ENCODE measurements at regions not wholly inside any gene's neighbourhood (a gene's known extent, or its start where the extent isn't known, plus 50 kb on each side); places are given as distances from the start of the nearest gene placed in this dataset.

DNA sequence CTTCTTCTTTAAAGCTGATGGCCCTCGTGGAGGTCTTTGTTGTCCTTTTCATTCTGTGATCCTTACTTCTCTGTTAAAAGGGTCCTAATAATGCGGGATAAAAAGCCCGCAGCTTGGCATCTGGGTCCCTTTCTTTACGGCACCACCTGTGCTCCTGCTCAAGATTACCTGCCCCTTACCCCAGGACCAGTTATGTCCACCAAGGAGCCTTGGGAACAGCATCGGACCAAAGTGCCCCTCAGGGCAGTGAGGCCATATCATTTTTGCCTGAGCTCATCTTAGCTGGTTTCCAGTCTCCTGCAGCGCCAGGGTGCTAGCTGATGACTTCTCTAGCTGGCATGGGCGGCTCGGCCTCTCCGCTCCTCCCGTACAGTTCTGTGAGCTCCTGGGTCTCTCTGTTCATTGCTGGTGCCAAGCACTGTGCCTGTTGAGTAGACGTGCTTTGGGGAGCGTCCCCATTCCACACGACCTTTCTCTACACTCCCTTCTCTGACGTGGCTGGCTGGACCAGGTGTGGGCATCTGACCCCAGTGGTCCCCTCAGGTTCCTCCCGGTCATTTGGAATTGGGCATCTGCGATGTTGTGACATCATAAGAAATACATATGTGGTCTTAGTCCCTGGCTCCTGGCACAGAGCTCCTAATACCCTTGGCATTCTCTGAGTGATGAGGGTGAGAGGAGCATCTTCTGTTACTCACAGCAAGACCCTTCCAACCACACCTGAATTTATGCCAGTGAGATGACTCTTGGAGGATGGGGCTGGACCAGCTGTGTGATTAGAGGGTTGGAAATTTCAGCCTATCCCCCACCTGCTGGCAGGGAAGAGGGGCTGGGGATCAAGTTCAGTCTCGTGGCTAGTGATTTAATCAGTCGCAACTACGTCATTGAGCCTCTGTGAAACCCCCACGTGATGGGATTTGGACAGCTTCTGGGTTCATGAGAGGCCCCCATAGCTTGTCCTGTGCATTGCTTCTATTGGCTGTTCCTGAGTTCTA lies 134.2 kb upstream of the HS6ST1 start:
- no TSS peak for BruUV-seq (replicated peaks)
- H3K9me3 ChIP-seq (ENCODE audit: low read depth, low read length, poor library complexity, severe bottlenecking) = no peaks in the 10 kb centered on the region
- no peaks in the 10 kb centered on the region for H3K36me3 ChIP-seq (ENCODE audit: insufficient read depth, low read length, poor library complexity, severe bottlenecking)
- H3K4me3 ChIP-seq (ENCODE audit: low read depth, low read length, poor library complexity, severe bottlenecking) = no peak overlapping the region
- H3K4me1 ChIP-seq (ENCODE audit: insufficient read depth, low read length, poor library complexity, severe bottlenecking) = peaks cover 19% of the 10 kb centered on the region
- POLR2A ChIA-PET (ENCODE audit: low non-redundant PET) = no interaction called here
- no peaks in the 10 kb centered on the region for H3K27me3 ChIP-seq (replicated peaks; ENCODE audit: insufficient read depth, low read depth, low read length, poor library complexity)
- CTCF ChIA-PET = no interaction called here
- no peak for DNase-seq (ENCODE audit: low spot score)
- H3K27ac ChIP-seq (ENCODE audit: low read depth, low read length, poor library complexity, severe bottlenecking) = no peak overlapping the region
- intact Hi-C loops (cut with micrococcal nuclease; ENCODE audit: unreplicated experiment) = no loop called here
- no peak for TF ChIP-seq EZH2 (IDR thresholded peaks at IDR 0.05; ENCODE audit: borderline replicate concordance, low read depth, low read length, poor library complexity, severe bottlenecking)
- TF ChIP-seq CTCF (conservative IDR thresholded peaks at IDR 0.05; ENCODE audit: low read depth, low read length) = no peak

DNA sequence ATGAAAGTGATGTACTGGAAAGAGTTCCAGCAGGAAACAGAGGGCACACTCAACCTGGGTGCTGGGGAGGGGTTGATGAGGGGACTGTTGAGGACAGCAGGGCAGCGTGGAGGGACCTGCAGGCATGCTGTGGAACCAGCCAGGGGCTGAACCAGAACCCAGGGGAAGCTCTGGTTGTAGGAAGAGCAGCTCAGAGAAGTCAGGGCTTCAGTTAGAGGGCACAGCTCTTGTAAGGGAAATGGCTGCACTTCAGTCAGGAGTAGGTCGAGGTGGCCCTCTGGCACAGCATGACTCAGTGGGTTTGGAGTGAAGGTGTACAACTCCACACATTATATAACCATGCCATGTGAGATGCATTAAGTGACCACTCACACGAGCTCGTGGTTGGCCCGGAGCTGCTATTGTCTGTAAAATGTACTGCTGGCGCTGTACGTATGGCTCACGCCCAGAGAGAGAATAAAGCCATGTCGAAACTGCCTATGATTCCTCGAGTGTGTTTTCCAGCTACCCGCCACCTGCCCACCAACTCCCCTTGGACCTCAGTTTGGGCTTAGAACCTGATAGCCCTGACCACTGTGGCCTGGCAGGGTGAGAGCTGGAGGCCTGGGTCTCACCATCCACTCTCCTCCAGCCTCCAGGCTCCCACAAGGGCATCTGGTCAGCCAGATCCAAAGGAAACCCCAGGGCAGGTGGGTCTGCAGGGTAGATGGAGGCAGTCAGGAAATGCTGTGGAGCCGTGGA lies 136.5 kb upstream of the HS6ST1 start:
- POLR2A ChIA-PET (ENCODE audit: low non-redundant PET) = no interaction called here
- intact Hi-C loops (cut with micrococcal nuclease; ENCODE audit: unreplicated experiment) = no loop called here
- no peak overlapping the region for H3K27ac ChIP-seq (ENCODE audit: low read depth, low read length, poor library complexity, severe bottlenecking)
- DNase-seq (ENCODE audit: low spot score) = no peak
- H3K36me3 ChIP-seq (ENCODE audit: insufficient read depth, low read length, poor library complexity, severe bottlenecking) = no peaks in the 10 kb centered on the region
- TF ChIP-seq EZH2 (IDR thresholded peaks at IDR 0.05; ENCODE audit: borderline replicate concordance, low read depth, low read length, poor library complexity, severe bottlenecking) = no peak
- TF ChIP-seq CTCF (conservative IDR thresholded peaks at IDR 0.05; ENCODE audit: low read depth, low read length) = no peak
- H3K27me3 ChIP-seq (replicated peaks; ENCODE audit: insufficient read depth, low read depth, low read length, poor library complexity) = no peaks in the 10 kb centered on the region
- peaks cover 23% of the 10 kb centered on the region for H3K4me1 ChIP-seq (ENCODE audit: insufficient read depth, low read length, poor library complexity, severe bottlenecking)
- BruUV-seq (replicated peaks) = no TSS peak
- H3K9me3 ChIP-seq (ENCODE audit: low read depth, low read length, poor library complexity, severe bottlenecking) = no peaks in the 10 kb centered on the region
- CTCF ChIA-PET = interaction anchor here (0.5 kb wide), 1 partner anchor 46 kb away, joined by 3 read pairs; no protein-coding TSS in a partner anchor
- H3K4me3 ChIP-seq (ENCODE audit: low read depth, low read length, poor library complexity, severe bottlenecking) = no peak overlapping the region

DNA sequence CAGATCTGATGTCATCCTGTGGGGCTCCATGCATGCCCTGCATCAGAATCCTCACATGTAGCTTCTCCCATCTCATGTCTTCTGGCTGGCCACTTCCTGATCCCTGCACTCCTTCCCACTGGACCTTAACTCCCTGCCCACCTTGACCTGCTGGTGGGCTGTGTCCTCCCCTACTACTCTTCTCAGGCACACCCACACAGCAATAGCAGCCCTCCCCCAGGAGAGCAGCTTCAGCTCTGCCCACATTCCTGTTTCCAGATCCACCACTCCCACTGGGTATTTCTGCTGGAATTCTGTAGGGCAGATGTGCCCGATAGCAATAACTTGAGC lies 137.0 kb upstream of the HS6ST1 start:
- H3K4me1 ChIP-seq (ENCODE audit: insufficient read depth, low read length, poor library complexity, severe bottlenecking) = peaks cover 18% of the 10 kb centered on the region
- no peaks in the 10 kb centered on the region for H3K27me3 ChIP-seq (replicated peaks; ENCODE audit: insufficient read depth, low read depth, low read length, poor library complexity)
- ChIA-PET POLR2A (ENCODE audit: low non-redundant PET) (no interaction called here), CTCF (interaction anchor here (0.5 kb wide), 1 partner anchor 10 kb away, joined by 4 read pairs; no protein-coding TSS in a partner anchor)
- H3K27ac ChIP-seq (ENCODE audit: low read depth, low read length, poor library complexity, severe bottlenecking) = no peak overlapping the region
- H3K36me3 ChIP-seq (ENCODE audit: insufficient read depth, low read length, poor library complexity, severe bottlenecking) = no peaks in the 10 kb centered on the region
- no peaks in the 10 kb centered on the region for H3K9me3 ChIP-seq (ENCODE audit: low read depth, low read length, poor library complexity, severe bottlenecking)
- BruUV-seq (replicated peaks) = no TSS peak
- no peak for DNase-seq (ENCODE audit: low spot score)
- intact Hi-C loops (cut with micrococcal nuclease; ENCODE audit: unreplicated experiment) = no loop called here
- H3K4me3 ChIP-seq (ENCODE audit: low read depth, low read length, poor library complexity, severe bottlenecking) = no peak overlapping the region
- TF ChIP-seq EZH2 (IDR thresholded peaks at IDR 0.05; ENCODE audit: borderline replicate concordance, low read depth, low read length, poor library complexity, severe bottlenecking) (no peak), CTCF (conservative IDR thresholded peaks at IDR 0.05; ENCODE audit: low read depth, low read length) (no peak)

Data from A673 (cell line).